GM21423 (cell line): ENCODE measurements at regions not wholly inside any gene's neighbourhood (a gene's known extent, or its start where the extent isn't known, plus 50 kb on each side); places are given as distances from the start of the nearest gene placed in this dataset.
"Not testable (repeated sequence)": the region's sequence is repeated elsewhere in the genome, so short reads cannot be mapped to it uniquely, and the experiment has no call there.

Experiments
- ATAC-seq: cut with Tn5 transposase; IDR thresholded peaks from one replicate; pipeline ENCODE4 v1.9.1; 2021; ENCODE audit warnings: mild to moderate bottlenecking, moderate library complexity; ENCODE audit not compliant: unreplicated experiment

GRCh38 chr2:39875182-39875913, 96.3 kb upstream of the THUMPD2 start:
- no peak for ATAC-seq

- ATAC-seq = no peak
Observed at GRCh38 chr2:39874236-39874635, 95.2 kb upstream of the THUMPD2 start.

- no peak for ATAC-seq
Observed at GRCh38 chr2:39873586-39873985, 94.5 kb upstream of the THUMPD2 start.

- no peak for ATAC-seq
Observed at GRCh38 chr2:39872748-39873147, 93.7 kb upstream of the THUMPD2 start.

GRCh38 chr2:39871291-39871761, 92.3 kb upstream of the THUMPD2 start:
- ATAC-seq = no peak

- ATAC-seq = no peak
Observed at GRCh38 chr2:39870871-39871270, 91.8 kb upstream of the THUMPD2 start.

GRCh38 chr2:39867268-39867667, 88.2 kb upstream of the THUMPD2 start:
- no peak for ATAC-seq

GRCh38 chr2:39865751-39866150, 86.7 kb upstream of the THUMPD2 start:
- no peak for ATAC-seq

- ATAC-seq = not testable (repeated sequence)
Observed at GRCh38 chr2:39863672-39864071, 84.6 kb upstream of the THUMPD2 start.

GRCh38 chr2:39860538-39860937, 81.5 kb upstream of the THUMPD2 start:
- no peak for ATAC-seq

- no peak for ATAC-seq
Observed at GRCh38 chr2:39858677-39859076, 79.6 kb upstream of the THUMPD2 start.

GRCh38 chr2:39855856-39856255, 76.8 kb upstream of the THUMPD2 start:
- no peak for ATAC-seq

- ATAC-seq = no peak
Observed at GRCh38 chr2:39854771-39855170, 75.7 kb upstream of the THUMPD2 start.

GRCh38 chr2:39852831-39853230, 73.8 kb upstream of the THUMPD2 start:
- ATAC-seq = no peak

GRCh38 chr2:39851651-39852110, 72.6 kb upstream of the THUMPD2 start:
- ATAC-seq = peak; percentile 85

- ATAC-seq = peak; percentile 17
Observed at GRCh38 chr2:39851251-39851650, 72.2 kb upstream of the THUMPD2 start.

GRCh38 chr2:39849982-39850526, 71.0 kb upstream of the THUMPD2 start:
- ATAC-seq = no peak

GRCh38 chr2:39849064-39849463, 70.0 kb upstream of the THUMPD2 start:
- no peak for ATAC-seq

- ATAC-seq = no peak
Observed at GRCh38 chr2:39845460-39846146, 66.5 kb upstream of the THUMPD2 start.

- no peak for ATAC-seq
Observed at GRCh38 chr2:39839261-39839848, 60.3 kb upstream of the THUMPD2 start.

- ATAC-seq = no peak
Observed at GRCh38 chr2:39838589-39838988, 59.5 kb upstream of the THUMPD2 start.
